ENCODE measurements at regions not wholly inside any gene's neighbourhood (a gene's known extent, or its start where the extent isn't known, plus 50 kb on each side); places are given as distances from the start of the nearest gene placed in this dataset.
"Not testable (repeated sequence)": the region's sequence is repeated elsewhere in the genome, so short reads cannot be mapped to it uniquely, and the experiment has no call there.

DNA sequence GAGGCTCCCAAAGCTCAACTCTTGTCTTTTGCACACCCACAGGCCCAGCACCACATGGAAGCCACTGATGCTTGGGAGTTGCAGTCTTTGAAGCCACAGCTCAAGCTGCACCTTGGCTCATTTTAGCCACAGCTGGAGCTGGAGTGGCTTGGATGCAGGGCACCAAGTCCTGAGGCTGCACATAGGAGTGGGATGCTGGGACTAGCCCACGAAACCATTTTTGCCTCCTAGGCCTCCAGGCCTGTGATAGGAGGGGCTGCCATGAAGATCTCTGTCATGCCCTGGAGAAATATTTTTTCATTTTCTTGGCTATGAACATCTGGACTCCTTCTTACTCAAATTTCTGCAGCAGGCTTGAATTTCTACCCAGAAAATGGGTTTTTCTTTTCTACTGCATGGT lies 438.5 kb upstream of the TNC start:
- no peak for DNase-seq (ENCODE audit: low read depth)
- H3K4me3 ChIP-seq (ENCODE audit: low read depth, low read length): no peak overlapping the region

DNA sequence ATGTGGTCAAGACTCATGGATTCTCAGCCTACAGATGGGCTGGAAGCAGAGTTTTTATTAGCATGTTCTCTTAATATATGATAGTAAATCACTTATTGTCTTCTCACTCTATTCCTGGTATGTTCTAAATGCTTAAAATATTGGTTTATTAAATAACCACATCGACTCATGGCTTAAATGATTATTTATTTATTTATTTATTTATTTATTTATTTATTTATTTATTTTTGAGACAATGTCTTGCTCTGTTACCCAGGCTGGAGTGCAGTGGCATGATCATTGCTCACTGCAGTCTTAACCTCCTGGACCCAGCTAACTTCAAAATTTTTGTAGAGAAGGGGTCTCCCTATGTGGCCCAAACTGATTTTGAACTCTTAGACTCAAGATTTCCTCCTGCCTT lies 457.2 kb upstream of the TNC start:
- H3K4me3 ChIP-seq (ENCODE audit: low read depth, low read length): no peak overlapping the region
- no peak for DNase-seq (ENCODE audit: low read depth)

DNA sequence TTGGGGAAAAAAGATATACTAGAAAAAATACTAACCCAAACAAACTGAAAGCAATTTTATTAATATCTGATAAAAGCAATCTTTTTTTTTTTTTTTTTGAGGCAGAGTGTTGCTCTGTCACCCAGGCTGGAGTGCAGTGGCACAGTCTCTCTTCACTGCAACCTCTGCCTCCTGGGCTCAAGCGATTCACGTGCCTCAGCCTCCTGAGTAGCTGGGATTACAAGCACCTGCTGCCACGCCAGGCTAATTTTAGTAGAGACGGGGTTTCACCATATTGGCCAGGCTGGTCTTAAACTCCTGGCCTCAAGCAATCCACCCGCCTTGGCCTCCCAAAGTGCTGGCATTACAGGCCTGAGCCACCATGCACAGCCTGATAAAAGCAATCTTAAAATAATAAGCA lies 467.5 kb upstream of the TNC start:
- DNase-seq (ENCODE audit: low read depth); H3K4me3 ChIP-seq (ENCODE audit: low read depth, low read length): not testable (repeated sequence)

DNA sequence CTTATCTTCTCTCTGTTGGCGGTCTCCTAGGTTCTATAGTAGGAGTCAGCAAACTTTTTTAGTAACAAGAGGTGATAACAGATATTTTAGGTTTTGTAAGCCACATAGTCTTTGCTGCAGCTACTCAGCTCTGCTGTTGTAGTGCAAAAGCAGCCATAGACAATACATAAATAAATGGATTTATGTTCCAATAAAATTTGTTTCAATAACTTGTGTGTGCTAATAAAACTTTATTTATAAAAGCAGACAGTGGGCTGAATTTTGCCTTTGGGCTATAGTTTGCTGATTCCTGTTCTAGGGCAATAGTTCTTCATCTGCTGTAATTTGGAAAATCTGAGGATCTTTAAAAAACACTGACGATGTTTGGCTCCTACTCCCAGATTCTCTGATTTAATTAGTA lies 469.4 kb upstream of the TNC start:
- no peak for DNase-seq (ENCODE audit: low read depth)
- H3K4me3 ChIP-seq (ENCODE audit: low read depth, low read length): no peak overlapping the region

DNA sequence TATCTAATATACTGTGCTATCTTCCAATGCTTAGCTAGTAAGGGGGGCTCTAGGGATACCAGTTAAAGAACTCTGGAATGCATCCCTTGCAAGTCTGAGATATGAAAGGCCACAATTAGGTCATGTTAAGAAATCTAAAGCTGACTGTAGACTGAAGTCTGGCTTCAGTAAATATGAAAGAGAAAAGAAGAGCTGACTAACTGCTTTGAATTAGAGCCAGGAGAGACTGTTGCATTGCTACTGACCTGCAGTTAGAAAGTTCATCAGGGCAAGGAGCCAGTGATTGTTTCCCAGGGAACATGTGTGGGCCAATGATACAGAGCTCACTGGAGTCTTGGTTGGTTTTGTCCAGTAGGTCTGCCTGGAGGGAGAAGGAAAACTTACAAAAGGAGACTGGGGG lies 472.1 kb upstream of the TNC start:
- no peak overlapping the region for H3K4me3 ChIP-seq (ENCODE audit: low read depth, low read length)
- DNase-seq (ENCODE audit: low read depth): peak; percentile 93

DNA sequence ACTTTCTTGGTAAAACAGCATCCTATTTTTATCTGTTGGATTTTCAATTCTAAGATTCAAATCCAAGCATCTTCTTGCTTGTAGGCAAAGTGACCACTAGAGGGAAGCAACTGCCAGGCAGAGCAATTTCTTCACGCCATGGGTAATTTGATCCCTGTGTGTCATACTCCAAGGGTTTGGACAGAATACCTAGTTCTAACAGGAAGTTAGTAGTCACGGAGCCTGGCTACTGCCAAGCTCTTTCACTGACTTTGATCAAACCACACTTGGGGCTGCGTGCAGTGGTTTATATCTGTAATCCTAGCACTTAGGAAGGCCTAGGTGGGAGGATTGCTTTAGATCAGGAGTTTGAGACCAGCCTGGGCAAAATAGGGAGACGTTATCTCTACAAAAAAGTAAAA lies 473.6 kb upstream of the TNC start:
- H3K4me3 ChIP-seq (ENCODE audit: low read depth, low read length): no peak overlapping the region
- peak; percentile 98 for DNase-seq (ENCODE audit: low read depth)

DNA sequence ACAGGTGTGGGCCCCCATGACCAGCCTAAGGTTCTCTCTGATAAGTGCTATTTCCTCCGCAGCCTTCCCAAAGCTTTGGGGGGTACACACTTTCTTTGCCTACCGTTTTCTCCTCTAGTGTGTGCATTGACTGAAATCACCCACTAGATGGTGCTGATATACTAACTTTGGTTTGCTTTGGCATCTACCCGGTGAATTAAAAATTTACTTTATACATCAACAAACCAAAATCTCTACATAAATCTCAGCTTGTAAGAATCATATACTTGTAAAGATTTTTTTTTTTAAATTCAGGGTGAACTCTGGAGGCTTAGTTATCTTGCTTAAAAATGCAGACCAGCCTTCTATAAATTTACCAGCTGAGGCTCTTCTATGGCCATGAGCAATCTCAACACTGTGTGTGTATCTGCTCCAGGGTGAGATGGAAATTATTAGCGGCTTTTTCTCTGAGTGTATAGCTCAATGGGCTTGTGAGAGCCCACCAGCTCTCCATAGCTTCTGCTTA lies 475.7 kb upstream of the TNC start:
- DNase-seq (ENCODE audit: low read depth): no peak
- H3K4me3 ChIP-seq (ENCODE audit: low read depth, low read length): no peak overlapping the region

DNA sequence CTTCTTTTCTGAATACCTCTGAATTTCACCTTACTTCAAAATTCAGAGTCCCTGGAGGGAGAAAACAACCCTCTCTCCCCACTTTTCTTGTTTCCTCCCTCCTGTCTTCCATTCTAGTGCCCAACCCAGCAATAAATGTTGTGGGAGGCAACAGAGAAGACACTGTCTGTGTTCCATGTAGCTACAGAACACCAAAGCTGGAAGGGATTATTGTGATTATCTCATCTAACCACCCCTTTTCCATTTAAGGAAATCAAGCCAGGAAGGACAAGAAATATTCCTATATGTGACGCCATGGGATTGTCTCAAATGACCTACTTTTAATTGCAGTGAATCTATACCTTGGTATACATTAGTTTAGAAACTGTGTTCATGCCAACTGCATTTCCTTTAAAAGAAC lies 476.6 kb upstream of the TNC start:
- H3K4me3 ChIP-seq (ENCODE audit: low read depth, low read length): no peak overlapping the region
- no peak for DNase-seq (ENCODE audit: low read depth)

DNA sequence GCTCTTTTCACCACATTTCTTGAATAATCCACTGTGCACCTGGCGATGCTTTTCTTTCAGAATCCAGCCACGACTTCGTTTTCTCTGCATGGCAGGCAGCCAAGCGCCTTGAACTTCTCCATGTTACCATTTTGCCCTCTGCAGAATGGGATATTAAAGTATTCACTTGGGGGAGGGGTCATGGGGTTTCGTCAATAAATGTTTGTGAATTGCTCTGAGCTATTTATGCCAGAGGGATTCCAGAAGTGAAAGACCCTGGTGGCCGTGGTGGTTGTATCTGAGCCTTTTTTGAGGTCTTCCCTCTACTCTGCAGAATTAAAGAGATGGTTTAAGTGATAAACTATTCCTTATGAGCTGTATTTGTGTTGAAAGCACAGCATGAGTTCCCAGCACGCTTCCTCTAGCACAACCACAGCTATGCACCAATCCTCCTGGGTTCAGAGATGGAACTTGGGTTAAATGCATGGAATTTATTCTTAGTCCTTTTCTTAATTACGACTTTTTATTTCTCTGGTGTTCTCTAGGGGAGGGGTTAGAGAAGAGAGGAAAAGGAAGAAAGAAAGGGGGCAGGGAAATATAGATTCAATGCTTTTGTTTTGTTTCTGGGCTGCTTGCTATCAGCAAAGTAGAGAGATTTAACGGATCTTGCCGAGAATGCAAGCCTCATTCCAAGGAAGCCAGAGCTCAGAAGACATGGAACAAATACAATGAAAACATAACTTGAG lies 478.2 kb upstream of the TNC start:
- peak; percentile 97 for DNase-seq (ENCODE audit: low read depth)
- peak overlapping the region; percentile 54 for H3K4me3 ChIP-seq (ENCODE audit: low read depth, low read length)

DNA sequence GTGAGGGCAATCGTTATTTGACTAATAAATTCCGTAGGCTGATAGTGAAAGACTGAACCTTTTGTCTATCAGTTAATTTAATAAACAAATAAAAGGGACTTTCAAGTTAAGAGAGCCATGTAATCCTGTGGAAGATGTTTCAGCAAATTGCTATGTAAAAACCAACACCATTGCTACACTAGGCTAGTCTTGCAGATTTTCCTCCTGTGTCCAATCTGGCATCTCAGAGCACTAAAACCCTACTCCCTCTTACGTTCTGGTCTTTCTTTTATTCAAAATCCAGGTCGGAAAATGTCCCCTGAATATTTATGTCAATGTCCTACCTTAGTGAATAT lies 478.8 kb upstream of the TNC start:
- no peak for DNase-seq (ENCODE audit: low read depth)
- peak overlapping the region; percentile 54 for H3K4me3 ChIP-seq (ENCODE audit: low read depth, low read length)

DNA sequence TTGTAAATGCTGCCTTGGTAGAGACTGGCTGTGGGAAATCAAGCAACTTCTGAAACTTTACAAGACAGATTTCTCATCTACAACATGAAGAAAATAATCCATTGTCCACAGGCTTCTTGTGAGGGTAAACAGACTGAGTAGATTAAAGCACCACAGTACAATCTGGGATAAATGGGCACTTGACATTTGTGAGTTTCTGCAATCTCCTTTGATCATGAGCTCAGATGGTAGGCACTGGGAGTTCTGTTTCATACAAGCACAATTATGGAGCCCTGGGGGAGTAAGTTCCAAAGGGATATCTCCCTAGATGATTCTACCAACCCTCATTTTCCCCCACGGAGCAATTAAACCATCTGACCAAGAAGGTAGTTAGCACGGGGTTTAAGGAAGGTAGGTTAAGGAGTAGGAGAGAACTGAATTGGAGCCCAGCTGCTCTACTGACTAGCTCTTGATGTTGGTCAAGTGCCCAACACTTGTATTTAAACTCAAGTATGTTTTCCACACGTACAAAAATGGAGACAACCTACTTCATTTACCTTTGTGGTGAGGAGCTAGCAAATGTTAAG lies 479.5 kb upstream of the TNC start:
- DNase-seq (ENCODE audit: low read depth): no peak
- H3K4me3 ChIP-seq (ENCODE audit: low read depth, low read length): peak overlapping the region; percentile 54

DNA sequence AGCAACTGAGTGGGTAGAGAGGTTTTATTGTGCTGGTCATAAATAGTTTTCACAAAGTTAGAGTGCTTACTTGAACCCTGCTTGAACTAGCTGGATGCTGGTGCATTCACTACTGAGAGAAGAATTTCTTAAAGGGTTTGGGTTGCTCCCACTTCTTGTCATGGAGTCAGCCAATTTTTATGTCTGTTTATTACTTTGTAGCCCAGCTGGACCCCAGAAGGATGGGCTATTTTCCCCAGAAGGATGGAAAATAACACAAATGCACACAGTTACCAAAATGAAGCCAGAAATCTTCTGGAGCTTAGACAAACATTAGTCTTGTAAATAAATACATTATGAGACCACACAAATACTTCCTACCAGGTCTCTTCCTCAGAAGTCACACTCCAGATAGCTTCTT lies 480.8 kb upstream of the TNC start:
- no peak overlapping the region for H3K4me3 ChIP-seq (ENCODE audit: low read depth, low read length)
- DNase-seq (ENCODE audit: low read depth): no peak

DNA sequence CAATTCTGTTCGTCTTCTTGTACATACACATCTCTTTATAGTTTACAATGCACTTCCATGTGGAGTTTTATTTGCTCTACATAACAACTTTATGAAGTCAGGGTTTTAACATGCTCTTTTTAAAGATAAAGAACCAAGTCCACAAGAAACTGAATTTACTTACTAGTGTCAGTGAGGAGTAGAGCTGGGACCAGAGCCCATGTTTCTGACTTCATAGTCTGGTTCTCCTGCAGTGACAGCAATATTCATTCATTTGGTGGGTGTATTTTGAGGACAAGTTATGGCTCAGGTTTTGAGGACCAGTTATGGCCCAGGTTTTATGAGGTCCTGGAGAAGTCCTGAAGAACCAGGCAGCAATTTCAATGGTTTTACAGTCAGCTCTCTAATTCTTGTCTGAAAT lies 481.9 kb upstream of the TNC start:
- H3K4me3 ChIP-seq (ENCODE audit: low read depth, low read length): no peak overlapping the region
- DNase-seq (ENCODE audit: low read depth): no peak

DNA sequence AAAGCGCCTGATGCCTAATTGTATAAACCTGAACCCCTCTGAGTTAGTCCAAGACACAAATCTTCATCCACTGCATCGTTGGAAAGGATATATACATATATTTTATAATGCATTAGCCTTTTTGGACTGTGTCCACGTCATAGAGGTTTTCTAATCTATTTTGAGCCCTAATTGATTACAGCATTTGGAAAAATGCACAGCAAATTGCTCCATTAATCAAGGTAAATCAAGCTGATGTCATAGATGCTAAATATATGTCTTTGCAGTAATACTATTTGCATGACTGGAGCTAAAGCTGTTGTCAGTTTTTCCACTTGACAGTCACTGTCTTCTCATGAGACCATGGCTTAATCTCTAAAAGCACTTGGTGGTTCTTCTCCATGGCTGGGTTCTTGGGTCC lies 483.5 kb upstream of the TNC start:
- DNase-seq (ENCODE audit: low read depth): no peak

DNA sequence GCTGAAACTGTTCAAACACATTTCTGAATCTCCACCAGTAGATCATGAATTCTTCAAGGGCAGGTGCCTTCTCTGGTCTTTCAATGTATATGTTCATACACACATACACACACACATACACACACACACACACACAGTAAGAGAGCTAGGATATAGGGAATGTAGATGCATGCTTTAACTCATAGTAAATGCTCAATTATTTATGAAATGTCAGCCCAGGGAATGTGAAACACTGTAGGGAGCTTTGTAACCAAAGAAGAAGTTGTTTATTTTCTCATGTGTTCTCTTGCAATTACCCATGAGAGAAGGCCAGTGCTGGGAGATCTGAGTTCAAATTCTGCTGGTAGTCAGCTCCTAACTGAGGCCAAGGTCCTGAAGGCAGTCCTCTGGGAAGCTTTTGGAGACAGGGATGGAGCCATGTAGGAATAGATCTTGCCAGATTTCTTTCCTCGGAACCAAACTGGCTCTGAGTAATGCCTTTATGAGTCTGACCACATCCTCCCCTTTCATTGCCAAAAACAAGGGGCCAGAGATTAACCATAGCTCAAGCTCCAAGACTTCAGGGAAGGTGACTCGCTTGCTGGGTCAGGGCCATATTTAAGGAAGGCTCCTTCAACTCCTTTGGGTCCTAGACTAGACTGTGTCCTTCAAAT lies 487.0 kb upstream of the TNC start:
- peak; percentile 95 for DNase-seq (ENCODE audit: low read depth)
- no peak overlapping the region for H3K4me3 ChIP-seq (ENCODE audit: low read depth, low read length)

More for the DNA sequence above, 483.5 kb upstream of the TNC start:
- no peak overlapping the region for H3K4me3 ChIP-seq (ENCODE audit: low read depth, low read length)

DNA sequence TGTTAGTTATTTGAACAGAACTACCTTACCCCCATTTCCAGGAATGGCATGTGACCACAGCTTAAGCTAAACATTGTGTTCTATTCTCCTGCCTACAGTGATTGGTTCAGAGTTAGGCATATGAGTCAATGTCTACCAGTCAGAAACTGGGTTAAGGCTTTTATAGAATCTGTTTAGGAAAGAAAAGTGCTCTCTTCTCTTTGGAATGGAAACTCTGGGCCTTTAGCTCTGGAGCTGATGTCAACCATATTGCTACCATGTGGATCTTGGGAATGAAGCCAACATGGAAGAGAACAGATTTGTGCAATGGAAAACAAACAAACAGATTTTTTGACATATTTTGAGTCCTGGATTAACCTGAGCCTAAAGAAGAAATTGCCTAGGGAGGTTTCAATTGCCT lies 488.9 kb upstream of the TNC start:
- DNase-seq (ENCODE audit: low read depth): no peak
- no peak overlapping the region for H3K4me3 ChIP-seq (ENCODE audit: low read depth, low read length)

DNA sequence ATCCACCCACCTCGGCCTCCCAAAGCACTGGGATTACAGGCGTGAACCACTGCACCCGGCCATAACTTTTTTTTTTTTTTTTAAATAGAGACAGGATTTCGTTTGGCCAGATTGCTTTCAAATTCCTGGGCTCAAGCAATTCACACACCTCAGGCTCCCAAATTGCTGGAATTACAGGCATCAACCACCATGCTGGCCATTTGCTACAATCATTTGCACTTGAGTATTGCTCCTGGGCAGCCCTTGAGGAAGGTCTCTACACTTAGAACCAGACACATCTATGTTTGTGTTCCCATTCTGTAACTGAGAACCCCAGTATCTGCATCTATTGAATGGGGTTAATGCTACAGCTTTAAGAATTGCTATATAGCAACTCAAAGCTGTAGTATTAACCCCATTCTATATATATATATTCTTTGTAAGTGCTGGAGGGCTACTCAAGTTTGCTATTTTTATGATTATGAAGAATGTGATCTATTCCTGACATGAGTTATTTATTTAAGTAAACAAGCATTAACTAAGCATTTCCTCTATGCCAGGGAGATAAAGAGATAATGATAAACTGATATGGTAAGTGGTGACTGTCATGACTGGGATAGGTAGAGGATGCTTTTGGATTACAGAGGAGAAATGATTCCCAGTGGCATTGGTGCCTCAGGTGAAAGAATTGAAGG lies 496.5 kb upstream of the TNC start:
- DNase-seq (ENCODE audit: low read depth): no peak
- no peak overlapping the region for H3K4me3 ChIP-seq (ENCODE audit: low read depth, low read length)

DNA sequence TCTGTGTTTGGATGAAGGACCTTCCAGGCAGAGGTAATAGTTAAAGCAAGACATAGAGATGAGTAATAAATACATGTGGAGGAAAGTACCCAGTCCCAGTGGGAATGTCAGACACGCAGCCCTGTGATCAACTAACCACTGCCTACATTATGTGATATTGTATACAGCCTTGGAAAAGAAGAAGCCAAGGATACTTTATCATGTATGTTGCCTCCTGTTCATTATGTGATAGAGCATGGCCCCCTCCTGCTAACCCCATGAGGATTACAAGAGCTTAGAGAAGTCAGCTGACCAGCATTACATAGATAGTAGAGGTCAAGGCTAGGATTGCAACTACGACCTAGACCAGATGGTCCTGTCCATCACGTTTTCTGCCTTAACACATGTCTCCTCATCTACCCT lies 497.0 kb upstream of the TNC start:
- H3K4me3 ChIP-seq (ENCODE audit: low read depth, low read length): no peak overlapping the region
- DNase-seq (ENCODE audit: low read depth): no peak

DNA sequence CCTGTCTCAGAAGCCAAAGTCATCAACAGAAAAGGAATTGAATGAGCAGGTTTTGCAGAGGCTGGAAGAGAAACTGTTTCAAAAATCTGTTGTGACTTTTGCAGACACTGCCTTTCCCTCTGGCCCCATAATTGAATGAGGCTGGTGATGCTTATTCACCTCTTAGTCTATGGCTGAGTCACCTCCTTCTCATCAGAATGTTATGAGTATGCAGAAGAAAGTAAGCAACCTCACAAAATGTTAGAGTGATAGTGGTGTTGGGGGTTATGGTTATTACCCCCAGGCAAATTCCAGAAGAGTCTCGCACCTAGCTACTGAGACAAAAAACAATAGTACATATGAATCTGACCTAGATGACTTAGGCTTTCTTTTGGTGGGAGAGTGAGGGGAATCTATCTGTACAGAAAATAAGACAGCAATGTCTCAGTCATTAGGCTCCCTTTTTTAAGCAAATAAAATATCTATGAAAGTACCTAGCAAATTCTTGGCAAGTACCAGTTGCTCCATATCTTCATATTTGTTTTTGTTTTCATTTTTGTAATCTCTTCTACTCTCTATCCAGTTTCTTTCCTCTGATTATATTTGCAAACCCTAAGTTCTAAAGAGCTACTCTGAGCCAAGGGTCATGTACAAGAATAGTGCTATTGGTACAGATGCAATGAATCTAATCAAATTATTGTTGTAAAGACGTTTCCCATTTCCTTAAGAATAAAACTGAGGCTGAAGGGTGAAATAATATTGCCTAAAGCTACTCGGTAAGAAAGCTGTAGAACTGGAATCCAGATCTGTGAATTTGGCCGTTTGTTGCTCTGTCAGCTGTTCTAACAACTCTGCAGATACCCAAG lies 498.1 kb upstream of the TNC start:
- DNase-seq (ENCODE audit: low read depth): peak; percentile 73
- no peak overlapping the region for H3K4me3 ChIP-seq (ENCODE audit: low read depth, low read length)

Measured in skeletal muscle cell (primary cell).